HCT116 (cell line): ENCODE measurements at regions not wholly inside any gene's neighbourhood (a gene's known extent, or its start where the extent isn't known, plus 50 kb on each side); places are given as distances from the start of the nearest gene placed in this dataset.

ENCODE experiments used
- ATAC-seq: fragments of 200-7000 bp; cut with Tn5 transposase; 2 replicates; pipeline ENCODE4 v1.9.1; 2020; ENCODE audit warnings: mild to moderate bottlenecking, moderate library complexity
- BruUV-seq: library from RNA; stranded (reverse); fragments of 400-500 nt; replicated peaks from 2 replicates; lab custom pipeline; 2021; lab: Mats Ljungman, UMichigan
- CTCF ChIA-PET: fragments of 300-600 bp; sonication (Branson Sonifier 250); formaldehyde crosslinking; loops from one replicate; lab custom pipeline; 2021; ENCODE audit warnings: antibody characterized with exemption; lab: Charles Lee
- POLR2A ChIA-PET: fragments of 300-600, 350-600 bp; sonication (Branson Sonifier 250); formaldehyde crosslinking; loops from one replicate; lab custom pipeline; 2021; ENCODE audit warnings: antibody characterized with exemption; lab: Charles Lee
- RAD21 ChIA-PET, 2 experiments: fragments of 300-600 bp; sonication (Branson Sonifier 250); formaldehyde crosslinking; loops; one replicate each; lab custom pipeline; 2023; ENCODE audit warnings: low total read pairs in 2 of 2; ENCODE audit not compliant: uncharacterized antibody in 2 of 2, unreplicated experiment in 2 of 2, low non-redundant PET in 1 of 2; lab: Charles Lee
- DNase-seq: peaks from one replicate; pipeline ENCODE4 v3.0.0-alpha.2; 2010; ENCODE audit warnings: low read depth, low spot score
- H2AFZ ChIP-seq: fragments of 200-600 bp; shearing (Covaris generic), sonication (generic); 2 replicates; pipeline ENCODE4 v1.6.1; 2017; ENCODE audit warnings: low read depth, mixed run types, mixed read lengths, antibody characterized with exemption, low read length; ENCODE audit not compliant: poor library complexity, severe bottlenecking
- H3K27ac ChIP-seq: 2 replicates; pipeline ENCODE4 v1.5.1; 2012; ENCODE audit warnings: low read depth, low read length
- H3K27me3 ChIP-seq: fragments of 200-600 bp; sonication (generic); 2 replicates; pipeline ENCODE4 v1.6.1; 2016; ENCODE audit warnings: mixed run types, low read length, mixed read lengths; ENCODE audit not compliant: insufficient read depth
- H3K36me3 ChIP-seq, 2 experiments: fragments of 200-500 bp in 1 of 2; fragments of 200-600 bp in 1 of 2; sonication (Bioruptor generic) in 1 of 2; sonication (generic) in 1 of 2; 2 replicates each; pipeline versions ENCODE4 v1.5.1 to v1.6.1; 2014 to 2016; ENCODE audit warnings: low read length in 2 of 2, inconsistent platforms in 1 of 2, mixed read lengths in 1 of 2, mixed run types in 1 of 2; ENCODE audit not compliant: insufficient read depth in 2 of 2, control insufficient read depth in 1 of 2
- H3K4me1 ChIP-seq, 2 experiments: fragments of 200-600 bp in 1 of 2; sonication (generic) in 1 of 2; 2 replicates each; pipeline versions ENCODE4 v1.5.1 to v1.6.1; 2012 to 2017; ENCODE audit warnings: low read length in 2 of 2, inconsistent platforms in 1 of 2, mild to moderate bottlenecking in 1 of 2, mixed read lengths in 1 of 2, mixed run types in 1 of 2, moderate library complexity in 1 of 2; ENCODE audit not compliant: insufficient read depth in 2 of 2, control insufficient read depth in 1 of 2
- H3K4me2 ChIP-seq: fragments of 200-600 bp; sonication (generic); 2 replicates; pipeline ENCODE4 v1.6.1; 2017; ENCODE audit warnings: mixed run types, low read length, mixed read lengths
- H3K4me3 ChIP-seq, 2 experiments: fragments of 200-600 bp in 1 of 2; sonication (generic) in 1 of 2; replicated peaks in 1 of 2; 2 replicates each; pipeline ENCODE4 v1.5.1; 2011 to 2016; ENCODE audit warnings: low read length in 2 of 2, control low read depth in 1 of 2, low read depth in 1 of 2, mild to moderate bottlenecking in 1 of 2, mixed read lengths in 1 of 2, mixed run types in 1 of 2
- H3K79me2 ChIP-seq: fragments of 200-600 bp; sonication (generic); 2 replicates; pipeline ENCODE4 v1.6.1; 2017; ENCODE audit warnings: mild to moderate bottlenecking, mixed run types, low read length, moderate library complexity, mixed read lengths; ENCODE audit not compliant: insufficient read depth
- H3K9ac ChIP-seq: fragments of 200-600 bp; sonication (generic); 2 replicates; pipeline ENCODE4 v1.6.1; 2016; ENCODE audit warnings: low read length, mixed read lengths
- H3K9me2 ChIP-seq: fragments of 200-600 bp; sonication (generic), shearing (Covaris generic); 2 replicates; pipeline ENCODE4 v1.6.1; 2017; ENCODE audit warnings: mixed run types, mild to moderate bottlenecking, moderate library complexity; ENCODE audit not compliant: insufficient read depth
- H3K9me3 ChIP-seq, 2 experiments: fragments of 200-500 bp in 1 of 2; fragments of 200-600 bp in 1 of 2; sonication (Bioruptor generic) in 1 of 2; sonication (generic) in 1 of 2; 2 replicates each; pipeline ENCODE4 v1.6.1; 2014 to 2017; ENCODE audit warnings: low read length in 2 of 2, mixed read lengths in 2 of 2, inconsistent platforms in 1 of 2, low read depth in 1 of 2, mild to moderate bottlenecking in 1 of 2, mixed run types in 1 of 2, moderate library complexity in 1 of 2; ENCODE audit not compliant: control insufficient read depth in 1 of 2, insufficient read depth in 1 of 2
- H4K20me1 ChIP-seq: fragments of 200-600 bp; sonication (generic), shearing (Covaris generic); 2 replicates; pipeline ENCODE4 v1.6.1; 2017; ENCODE audit warnings: mixed run types, mild to moderate bottlenecking, moderate library complexity; ENCODE audit not compliant: insufficient read depth
- ATF3 ChIP-seq: IDR thresholded peaks from 2 replicates; pipeline ENCODE4 v1.6.1; 2012
- CBX3 ChIP-seq: IDR thresholded peaks from 2 replicates; pipeline ENCODE4 v1.6.1; 2012; ENCODE audit warnings: low read depth
- EZH2 ChIP-seq: fragments of 200-600 bp; sonication (generic); IDR thresholded peaks from 2 replicates; pipeline ENCODE4 v1.6.1; 2017; ENCODE audit warnings: antibody characterized with exemption, mixed run types
- EZH2phosphoT487 ChIP-seq: fragments of 200-600 bp; IDR thresholded peaks from 2 replicates; pipeline ENCODE4 v1.6.1; 2018; ENCODE audit warnings: antibody characterized with exemption, borderline replicate concordance
- POLR2AphosphoS5 ChIP-seq: IDR thresholded peaks from 2 replicates; pipeline ENCODE4 v1.6.1; 2011; ENCODE audit warnings: mild to moderate bottlenecking, low read depth, low read length, moderate library complexity
- TCF7L2 ChIP-seq: IDR thresholded peaks from 2 replicates; pipeline ENCODE4 v1.7.0; 2011; ENCODE audit warnings: borderline replicate concordance, inconsistent platforms; ENCODE audit not compliant: insufficient read depth, insufficient read length; ENCODE audit errors: extremely low read depth
- ZNF274 ChIP-seq: fragments of 200-500 bp; sonication (Bioruptor generic); IDR thresholded peaks from 2 replicates; pipeline ENCODE4 v1.6.1; 2014; ENCODE audit warnings: mild to moderate bottlenecking, low read depth, low read length, inconsistent platforms
- intact Hi-C: fragments of 100-400 bp; cut with micrococcal nuclease; formaldehyde crosslinking; loops from 2 replicates; pipeline ENCODE4 v1.10.0; 2022
- TF ChIP-seq, protein P1 (sequence below): IDR thresholded peaks from 2 replicates; pipeline ENCODE4 v1.6.1; 2012
- TF ChIP-seq, protein P2 (sequence below), 3 experiments: fragments of 200-600 bp in 1 of 3; sonication (generic) in 1 of 3; IDR thresholded peaks in 2 of 3; conservative IDR thresholded peaks in 1 of 3; 2 replicates each; pipeline ENCODE4 v1.5.1; 2012 to 2017; ENCODE audit warnings: low read depth in 2 of 3, low read length in 2 of 3, antibody characterized with exemption in 1 of 3, borderline replicate concordance in 1 of 3, control low read depth in 1 of 3, mild to moderate bottlenecking in 1 of 3, mixed read lengths in 1 of 3, mixed run types in 1 of 3, moderate library complexity in 1 of 3; ENCODE audit not compliant: insufficient read depth in 1 of 3

GRCh38 chr4:164383358-164384220, 370.3 kb upstream of the SMIM31 start:
- Histone ChIP-seq H2AFZ (no peak overlapping the region), H3K27me3 (no peaks in the 10 kb centered on the region), H3K27ac (no peak overlapping the region), H3K36me3 (no peaks in the 10 kb centered on the region), H3K4me1 (no peaks in the 10 kb centered on the region), H3K4me3 (no peak overlapping the region), H3K9ac (no peak overlapping the region), H3K4me2 (no peak overlapping the region), H3K9me2 (no peaks in the 10 kb centered on the region), H3K79me2 (no peaks in the 10 kb centered on the region), H3K9me3 (no peaks in the 10 kb centered on the region), H4K20me1 (no peaks in the 10 kb centered on the region)
- no peak for ATAC-seq
- intact Hi-C loops: no loop called here
- ChIA-PET RAD21 (no interaction called here), POLR2A (interaction anchor here (0.5 kb wide), 1 partner anchor 81 kb away, joined by 3 read pairs; no protein-coding TSS in a partner anchor), CTCF (no interaction called here)
- TF ChIP-seq, protein P1, sequence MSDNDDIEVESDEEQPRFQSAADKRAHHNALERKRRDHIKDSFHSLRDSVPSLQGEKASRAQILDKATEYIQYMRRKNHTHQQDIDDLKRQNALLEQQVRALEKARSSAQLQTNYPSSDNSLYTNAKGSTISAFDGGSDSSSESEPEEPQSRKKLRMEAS: no peak
- no peak for TF ChIP-seq EZH2phosphoT487
- TF ChIP-seq ATF3: no peak
- no peak for DNase-seq
- no TSS peak for BruUV-seq

GRCh38 chr4:164384416-164384815, 369.5 kb upstream of the SMIM31 start:
- ATAC-seq (no peak), DNase-seq (no peak)
- no peaks in the 10 kb centered on the region for H4K20me1 ChIP-seq
- ChIA-PET CTCF (no interaction called here), RAD21 (no interaction called here), POLR2A (no interaction called here)
- no peak overlapping the region for H2AFZ ChIP-seq
- intact Hi-C loops: no loop called here
- no peaks in the 10 kb centered on the region for H3K27me3 ChIP-seq
- H3K4me3 ChIP-seq: no peak overlapping the region
- H3K79me2 ChIP-seq: no peaks in the 10 kb centered on the region
- H3K4me2 ChIP-seq: no peak overlapping the region
- no peaks in the 10 kb centered on the region for H3K4me1 ChIP-seq
- no peaks in the 10 kb centered on the region for H3K36me3 ChIP-seq
- no peaks in the 10 kb centered on the region for H3K9me2 ChIP-seq
- no peak for TF ChIP-seq TCF7L2
- no peak for TF ChIP-seq ZNF274
- TF ChIP-seq, protein P2, sequence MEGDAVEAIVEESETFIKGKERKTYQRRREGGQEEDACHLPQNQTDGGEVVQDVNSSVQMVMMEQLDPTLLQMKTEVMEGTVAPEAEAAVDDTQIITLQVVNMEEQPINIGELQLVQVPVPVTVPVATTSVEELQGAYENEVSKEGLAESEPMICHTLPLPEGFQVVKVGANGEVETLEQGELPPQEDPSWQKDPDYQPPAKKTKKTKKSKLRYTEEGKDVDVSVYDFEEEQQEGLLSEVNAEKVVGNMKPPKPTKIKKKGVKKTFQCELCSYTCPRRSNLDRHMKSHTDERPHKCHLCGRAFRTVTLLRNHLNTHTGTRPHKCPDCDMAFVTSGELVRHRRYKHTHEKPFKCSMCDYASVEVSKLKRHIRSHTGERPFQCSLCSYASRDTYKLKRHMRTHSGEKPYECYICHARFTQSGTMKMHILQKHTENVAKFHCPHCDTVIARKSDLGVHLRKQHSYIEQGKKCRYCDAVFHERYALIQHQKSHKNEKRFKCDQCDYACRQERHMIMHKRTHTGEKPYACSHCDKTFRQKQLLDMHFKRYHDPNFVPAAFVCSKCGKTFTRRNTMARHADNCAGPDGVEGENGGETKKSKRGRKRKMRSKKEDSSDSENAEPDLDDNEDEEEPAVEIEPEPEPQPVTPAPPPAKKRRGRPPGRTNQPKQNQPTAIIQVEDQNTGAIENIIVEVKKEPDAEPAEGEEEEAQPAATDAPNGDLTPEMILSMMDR (IDR thresholded peaks at IDR 0.05 in 2 of 3, conservative IDR thresholded peaks at IDR 0.05 in 1 of 3; ENCODE audit: borderline replicate concordance in 1 of 3, insufficient read depth in 1 of 3, low read depth in 2 of 3, low read length in 2 of 3): no peak
- TF ChIP-seq POLR2AphosphoS5: no peak
- TF ChIP-seq CBX3: no peak
- TF ChIP-seq EZH2: no peak
- no peaks in the 10 kb centered on the region for H3K9me3 ChIP-seq
- BruUV-seq: no TSS peak
- H3K27ac ChIP-seq: no peak overlapping the region
- H3K9ac ChIP-seq: no peak overlapping the region
